GM21737 (cell line): ENCODE measurements at regions not wholly inside any gene's neighbourhood (a gene's known extent, or its start where the extent isn't known, plus 50 kb on each side); places are given as distances from the start of the nearest gene placed in this dataset.

ENCODE experiments used
- ATAC-seq: cut with Tn5 transposase; IDR thresholded peaks from one replicate; pipeline ENCODE4 v1.9.1; 2021; ENCODE audit warnings: mild to moderate bottlenecking, moderate library complexity; ENCODE audit not compliant: unreplicated experiment

DNA sequence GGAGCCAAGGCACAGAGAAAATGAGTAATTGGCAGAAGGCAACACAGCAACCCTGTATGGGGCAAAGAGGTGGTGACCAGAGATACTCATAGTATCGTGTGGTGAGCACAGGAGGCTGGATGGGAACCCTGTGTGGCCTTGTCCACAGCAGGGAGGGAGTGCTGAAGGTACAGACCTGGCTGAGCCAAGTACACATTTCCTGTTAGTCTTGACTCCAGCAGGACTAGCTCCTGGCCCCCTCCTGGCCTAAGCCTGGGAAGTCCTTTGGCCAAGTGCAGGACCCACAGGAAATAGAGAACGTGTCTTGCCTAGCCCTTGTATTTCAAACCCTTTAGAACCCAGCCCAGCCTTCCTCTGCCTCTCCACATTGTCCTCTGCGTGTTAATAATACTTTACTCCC is 289.8 kb upstream of the PWP1 start:
- ATAC-seq: no peak

DNA sequence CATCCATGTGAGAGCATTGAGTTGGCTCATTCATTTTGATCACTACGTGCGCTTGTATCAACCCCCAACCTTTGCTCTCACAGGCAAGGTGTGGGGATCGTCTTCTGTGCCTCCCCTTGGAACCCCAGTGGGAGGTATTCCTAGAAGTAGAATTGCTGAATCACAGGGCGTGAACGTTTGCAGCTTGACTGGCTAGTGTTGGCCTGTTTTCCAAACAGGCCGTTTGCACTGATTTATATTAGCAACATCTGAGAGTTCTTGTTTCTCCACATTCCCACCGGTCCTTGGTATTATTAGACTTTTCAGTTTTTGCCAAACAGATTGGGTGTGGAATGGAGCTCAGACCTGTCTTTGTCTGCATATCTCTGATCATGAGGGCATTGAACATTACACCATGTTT is 288.6 kb upstream of the PWP1 start:
- ATAC-seq: no peak

DNA sequence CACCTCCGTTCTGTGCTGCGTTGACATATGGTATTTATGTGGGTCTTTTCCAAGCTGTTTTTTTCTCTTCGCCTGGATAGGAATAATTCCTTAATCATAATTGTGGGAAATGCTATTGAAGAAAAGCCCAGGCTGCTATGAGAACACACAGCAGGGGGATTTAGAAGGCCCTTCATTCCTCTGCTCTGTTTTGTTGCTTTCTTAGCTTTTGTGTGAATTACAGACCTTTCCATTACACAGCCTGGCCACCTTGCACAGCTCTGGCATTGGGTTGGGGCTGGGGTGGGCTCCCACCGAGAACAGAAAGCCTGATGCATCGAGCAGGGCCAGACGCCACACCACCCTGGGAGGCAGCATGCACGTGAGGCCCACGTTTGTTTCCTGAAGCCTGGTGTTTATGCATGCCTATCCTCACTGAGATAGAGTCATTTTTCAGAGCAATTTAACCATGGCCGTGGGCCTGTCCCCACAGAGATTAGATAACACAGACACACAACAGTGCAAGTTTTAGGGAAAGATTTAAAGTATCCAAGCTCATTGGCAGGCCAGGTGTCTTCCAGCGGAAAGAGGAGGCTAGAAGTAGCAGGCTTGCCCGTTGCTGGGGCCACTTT is 287.6 kb upstream of the PWP1 start:
- no peak for ATAC-seq

DNA sequence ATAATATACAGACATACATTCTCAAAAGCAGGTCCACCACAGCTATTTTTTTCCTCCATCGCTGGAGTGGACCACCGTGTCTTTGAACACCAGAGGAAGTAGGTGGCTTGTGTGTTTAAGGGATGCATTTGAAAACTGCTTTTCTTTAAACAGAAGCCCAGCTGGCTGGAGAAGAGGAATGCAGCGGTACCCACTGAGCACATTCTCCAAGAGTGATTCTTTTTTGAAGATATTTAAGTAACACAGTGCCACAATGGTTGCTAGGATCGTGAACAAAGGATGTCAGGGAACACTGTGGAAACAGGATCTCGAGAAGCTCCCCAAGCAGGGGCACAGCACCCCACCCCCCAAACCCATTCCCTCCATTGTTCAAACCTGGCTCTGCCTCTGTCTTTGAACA is 286.6 kb upstream of the PWP1 start:
- ATAC-seq: no peak

DNA sequence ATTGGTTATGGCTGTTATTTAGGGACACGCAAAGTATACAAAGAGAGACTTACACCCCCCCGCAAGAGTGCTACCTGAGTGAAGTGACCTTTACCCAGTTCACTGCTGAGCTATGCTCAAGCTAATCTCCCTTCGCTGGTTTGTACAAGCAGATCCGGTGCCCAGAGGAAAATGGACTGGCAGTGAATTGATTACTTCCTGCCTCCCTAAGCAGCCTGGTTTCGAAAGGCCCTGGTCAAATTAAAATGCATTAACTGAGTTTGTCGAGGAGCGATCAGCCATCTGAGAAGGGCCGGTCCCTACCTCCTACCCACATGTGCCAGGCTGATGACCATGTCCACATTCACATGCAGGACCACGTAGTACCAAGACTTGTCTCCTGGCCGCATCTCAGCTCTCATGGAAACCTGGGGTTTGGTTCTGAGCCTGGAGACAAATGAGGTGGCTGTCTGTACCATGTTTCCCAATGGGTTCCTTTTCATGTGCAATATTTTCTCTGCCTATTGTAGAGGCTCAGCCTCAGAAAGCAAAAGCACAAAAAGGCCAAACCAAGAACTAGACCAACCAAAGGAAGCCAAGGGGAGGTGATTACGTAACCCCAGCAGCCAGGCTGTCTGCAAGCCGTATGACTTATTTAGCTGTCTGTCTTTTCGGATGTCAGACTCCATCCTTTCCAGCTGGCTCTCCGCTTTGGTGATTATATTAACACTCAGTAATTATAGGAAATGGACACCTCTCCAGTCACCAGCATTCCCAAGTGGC is 284.7 kb upstream of the PWP1 start:
- ATAC-seq: no peak

DNA sequence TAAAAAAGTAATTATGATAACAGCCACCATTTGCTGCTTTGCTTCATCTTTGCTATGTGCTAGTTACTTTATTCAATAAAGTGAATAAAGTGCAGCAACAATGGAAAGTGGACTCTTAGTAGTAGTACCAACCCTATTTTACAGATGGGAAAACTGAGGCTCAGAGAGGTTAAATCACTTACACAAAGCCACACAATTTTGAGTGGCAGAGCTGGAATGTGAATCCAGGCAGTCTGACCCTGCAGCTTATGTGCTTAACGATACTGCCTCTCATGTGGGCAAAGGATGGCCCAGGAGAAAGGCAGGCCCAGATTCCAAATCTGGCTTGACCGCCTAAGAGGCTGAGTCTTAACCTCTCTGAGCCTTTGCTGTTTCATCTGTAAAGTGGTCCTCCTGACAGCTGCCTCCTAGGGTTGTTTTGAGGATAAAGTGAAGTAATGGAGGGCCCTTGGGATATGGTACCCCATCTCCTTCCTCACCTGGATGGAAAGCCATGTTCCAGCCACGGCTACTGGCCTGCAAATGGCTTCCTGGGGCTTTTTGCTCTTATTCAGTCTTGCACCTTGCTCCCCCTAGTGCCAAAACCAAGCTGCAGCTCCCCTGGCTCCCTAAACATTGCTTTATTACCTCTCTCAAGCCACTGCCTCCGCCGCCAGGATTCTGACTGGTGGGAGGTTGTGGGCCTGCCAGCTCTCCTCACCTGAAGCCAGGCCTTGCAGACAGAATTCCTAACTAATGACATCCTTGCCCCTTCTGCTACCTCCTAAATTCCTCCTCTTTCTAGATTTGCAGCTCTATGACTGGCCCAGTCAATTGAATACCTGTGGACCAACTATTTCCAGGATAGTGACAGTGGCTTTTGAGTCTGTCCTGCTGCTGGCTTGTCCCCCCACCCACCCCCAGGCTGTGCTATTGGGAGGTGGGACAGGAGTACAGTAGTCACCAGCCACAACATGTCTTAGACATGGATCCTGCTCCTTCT is 283.3 kb upstream of the PWP1 start:
- ATAC-seq: no peak

DNA sequence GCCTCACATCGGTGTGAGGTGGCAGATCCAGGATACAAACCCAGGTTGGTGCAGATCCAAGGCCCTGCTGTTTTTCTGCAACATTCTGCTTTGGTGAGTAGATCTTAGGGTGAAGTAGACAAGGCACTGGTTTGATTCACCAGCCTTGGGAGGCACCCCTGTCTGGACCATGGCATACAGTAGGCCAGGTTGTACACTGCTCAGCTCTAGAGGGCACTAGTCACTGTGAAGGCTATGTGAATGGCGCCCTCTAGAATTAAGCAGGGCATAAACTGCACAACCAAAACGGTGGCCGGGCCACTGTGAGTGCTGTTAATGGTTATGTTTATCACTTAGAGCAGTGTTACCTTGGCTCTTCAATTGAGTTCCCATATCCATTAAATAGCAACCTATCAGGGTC is 280.6 kb upstream of the PWP1 start:
- peak; percentile 65 for ATAC-seq

DNA sequence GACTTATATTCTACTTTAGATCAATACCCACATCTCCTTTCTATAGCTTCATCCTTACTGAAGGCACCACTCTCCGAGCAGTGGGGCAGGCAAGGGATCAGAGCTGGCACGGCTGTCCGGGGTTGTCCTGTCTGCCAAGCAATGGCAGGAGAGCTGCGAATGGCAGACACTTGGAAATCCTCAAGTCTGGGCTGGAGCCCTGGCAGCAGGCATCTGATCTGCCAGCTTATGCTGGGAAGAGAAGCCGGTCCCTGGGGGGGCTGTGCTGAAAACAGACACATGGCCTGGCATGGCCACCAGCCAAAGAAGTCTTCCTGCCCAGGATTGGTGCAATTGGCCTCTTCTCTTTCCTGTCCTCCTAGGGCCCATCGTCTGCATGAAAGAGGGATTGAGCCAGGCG is 280.2 kb upstream of the PWP1 start:
- no peak for ATAC-seq

DNA sequence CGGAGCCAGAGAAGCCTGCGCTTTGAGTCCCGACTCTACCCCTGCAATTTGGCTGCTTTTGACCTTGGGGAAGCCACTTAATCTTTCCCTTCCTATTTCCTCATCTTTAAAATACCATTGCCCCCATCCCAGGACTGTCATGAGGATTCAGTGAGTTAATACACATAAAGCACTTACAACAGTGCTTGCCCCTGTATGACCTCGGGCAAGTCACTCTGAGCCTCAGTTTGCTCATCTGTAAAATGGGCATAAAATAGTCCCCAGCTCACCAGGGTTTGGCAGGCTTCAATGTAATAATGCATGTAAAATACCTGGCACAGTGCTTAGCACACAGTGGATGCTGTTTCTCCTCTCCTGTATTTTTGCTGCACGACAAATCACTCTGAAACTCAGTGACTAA is 278.7 kb upstream of the PWP1 start:
- no peak for ATAC-seq

DNA sequence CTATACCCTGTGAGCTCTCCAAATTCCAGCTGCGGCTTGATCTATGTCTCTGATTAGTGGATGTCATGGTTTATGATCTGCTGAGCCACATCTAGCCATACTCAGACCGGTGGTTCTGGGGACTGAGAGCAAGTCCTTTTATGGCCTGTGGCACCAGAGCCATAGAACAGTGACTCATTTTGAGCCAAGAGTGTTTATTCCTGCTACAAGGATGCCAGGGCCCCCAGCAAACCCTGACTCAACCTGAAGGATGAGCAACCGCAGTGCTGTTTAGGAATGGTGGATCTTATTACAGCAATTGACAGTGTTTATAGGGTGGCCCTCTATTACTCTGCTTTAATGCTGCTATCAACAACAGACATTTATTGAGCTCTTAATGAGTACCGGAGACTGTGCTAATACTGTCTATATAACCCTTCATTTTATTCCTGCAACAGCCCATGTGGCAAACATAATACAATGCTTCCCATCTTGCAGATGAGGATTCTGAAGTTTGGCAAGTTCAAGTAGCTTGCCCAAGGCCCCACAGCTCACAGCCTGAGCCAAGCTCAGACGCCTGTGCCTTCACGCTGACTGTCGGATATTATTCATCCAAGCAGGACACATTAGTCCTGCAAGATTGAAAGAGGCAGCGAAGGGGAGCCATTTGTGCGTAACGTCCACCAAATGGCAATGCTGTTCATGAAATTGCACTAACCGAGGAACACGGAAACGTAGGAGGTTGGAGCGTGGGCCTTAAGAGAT is 273.6 kb upstream of the PWP1 start:
- ATAC-seq: no peak

DNA sequence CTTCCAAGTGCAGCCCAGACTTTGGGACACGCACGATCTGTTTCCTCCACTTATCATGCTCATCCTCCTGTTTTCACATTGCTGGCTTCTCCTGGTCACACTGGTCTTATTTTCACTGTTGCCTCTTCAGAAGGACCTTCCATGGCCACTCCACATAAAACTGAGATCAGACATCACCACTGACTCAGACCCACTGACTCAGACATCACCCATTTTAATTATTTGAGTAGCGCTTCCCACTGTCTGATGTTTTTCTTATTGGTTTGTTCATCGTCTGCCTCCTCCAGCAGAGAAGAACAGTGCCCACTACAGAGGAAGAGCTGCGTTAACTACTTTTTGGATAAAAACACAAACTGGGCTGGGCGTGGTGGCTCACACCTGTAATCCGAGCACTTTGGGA is 270.5 kb upstream of the PWP1 start:
- ATAC-seq: no peak

DNA sequence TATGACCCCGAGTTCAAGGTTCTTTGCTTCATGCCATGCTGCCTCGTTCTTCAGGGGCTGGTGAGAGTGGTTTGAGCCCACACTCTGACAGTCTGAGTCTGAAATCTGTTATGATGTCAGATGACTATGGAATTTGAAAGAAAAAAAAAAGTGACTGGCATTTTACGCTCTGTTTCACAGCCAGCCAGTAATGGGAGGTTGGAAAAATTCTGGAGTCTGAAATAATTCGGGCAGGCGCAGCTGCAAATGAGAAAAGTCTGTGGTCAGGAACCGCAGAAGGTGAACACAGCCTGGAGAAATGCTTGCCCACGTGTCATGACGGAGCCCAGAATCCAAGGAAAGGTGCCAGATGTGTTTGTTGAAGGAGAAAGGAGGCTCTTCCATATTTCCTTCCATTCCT is 269.8 kb upstream of the PWP1 start:
- ATAC-seq: no peak

DNA sequence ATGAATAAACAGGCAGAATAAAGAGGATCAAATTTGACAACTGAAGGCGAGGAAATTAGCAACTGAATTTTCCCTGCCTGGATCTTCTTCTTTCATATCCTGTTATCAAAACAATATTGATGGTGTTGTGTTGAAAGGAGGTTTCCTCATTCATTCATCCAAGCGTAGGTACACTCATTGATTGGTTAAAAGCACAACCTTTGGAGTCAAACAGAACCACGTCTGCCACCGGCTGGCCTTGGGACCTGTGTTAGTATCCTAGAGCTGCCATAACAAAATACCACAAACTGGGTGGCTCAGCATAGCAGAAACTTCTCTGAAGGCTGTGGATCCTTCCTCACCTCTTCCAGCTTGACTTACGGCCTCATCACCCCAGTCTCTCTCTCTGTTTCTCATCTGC is 268.6 kb upstream of the PWP1 start:
- ATAC-seq: no peak

DNA sequence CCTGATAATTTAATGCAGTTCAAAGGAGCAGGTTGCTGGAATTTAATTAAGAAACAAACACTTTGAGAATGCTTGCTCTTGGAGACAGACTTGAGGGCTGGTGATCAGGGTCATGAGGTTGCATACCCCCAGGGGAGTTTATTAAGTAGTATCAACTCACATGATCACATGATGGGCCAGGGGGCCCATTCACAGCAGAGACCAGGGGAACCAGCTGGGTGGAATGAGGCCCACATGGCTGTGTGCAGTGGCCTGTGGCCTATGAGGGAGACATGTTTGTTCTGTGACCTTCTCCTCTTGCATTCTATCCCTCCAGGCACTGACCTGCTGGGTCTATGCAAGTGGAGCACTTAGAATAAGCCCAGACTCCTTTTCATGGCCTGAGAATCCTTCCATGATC is 266.6 kb upstream of the PWP1 start:
- no peak for ATAC-seq

DNA sequence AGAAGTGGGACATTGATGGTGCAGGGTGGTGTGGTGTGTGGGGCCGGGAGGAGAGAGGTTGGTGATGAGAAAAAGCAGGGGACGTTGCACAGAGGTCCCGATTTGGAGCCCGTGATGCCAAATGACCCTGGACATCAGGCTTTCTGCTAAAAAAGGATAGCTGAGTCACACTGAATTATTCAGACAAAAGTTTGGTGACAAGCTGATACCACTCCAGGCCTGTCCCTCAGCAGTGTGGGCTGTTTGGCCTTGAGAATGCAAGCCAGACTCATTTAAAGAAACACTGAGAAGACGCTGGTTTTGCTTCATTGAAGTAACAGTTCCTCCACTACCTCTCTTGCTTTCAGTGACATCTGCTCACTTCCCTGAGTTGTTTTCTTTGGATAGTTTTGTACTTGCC is 262.1 kb upstream of the PWP1 start:
- no peak for ATAC-seq

DNA sequence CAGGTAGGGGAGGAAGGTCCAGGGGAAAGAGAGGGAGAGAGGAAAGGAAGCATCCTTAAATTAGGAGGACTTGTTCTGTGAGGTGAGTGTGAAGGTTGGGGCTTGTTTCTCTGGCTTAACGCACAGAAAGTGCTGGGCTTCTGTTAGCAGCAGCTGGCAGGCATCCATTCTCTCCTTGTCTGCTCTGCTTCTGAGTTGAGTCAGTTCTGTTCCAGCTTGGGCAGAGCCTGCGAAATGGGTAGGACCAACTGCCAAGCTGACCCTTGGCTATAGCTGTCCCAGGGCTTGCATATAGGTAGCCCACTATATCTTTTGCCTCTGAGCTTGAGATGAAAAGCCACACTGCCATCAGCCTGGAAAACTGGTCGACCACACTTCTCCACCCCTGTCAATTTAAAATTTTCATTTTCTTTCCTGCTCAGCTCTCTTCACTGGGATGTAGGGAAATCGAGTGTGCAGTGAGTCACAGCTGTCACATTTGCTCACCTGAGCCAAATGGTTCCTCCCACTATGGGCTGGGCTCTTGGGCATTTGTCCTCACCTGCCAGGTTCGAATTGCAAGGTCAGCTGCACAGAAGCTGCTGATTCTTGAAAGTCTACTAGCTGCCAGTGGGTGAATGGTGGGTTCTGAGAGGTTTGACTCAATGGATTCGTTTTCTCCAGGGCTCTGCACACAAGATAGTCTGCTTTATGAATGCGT is 256.4 kb upstream of the PWP1 start:
- no peak for ATAC-seq

DNA sequence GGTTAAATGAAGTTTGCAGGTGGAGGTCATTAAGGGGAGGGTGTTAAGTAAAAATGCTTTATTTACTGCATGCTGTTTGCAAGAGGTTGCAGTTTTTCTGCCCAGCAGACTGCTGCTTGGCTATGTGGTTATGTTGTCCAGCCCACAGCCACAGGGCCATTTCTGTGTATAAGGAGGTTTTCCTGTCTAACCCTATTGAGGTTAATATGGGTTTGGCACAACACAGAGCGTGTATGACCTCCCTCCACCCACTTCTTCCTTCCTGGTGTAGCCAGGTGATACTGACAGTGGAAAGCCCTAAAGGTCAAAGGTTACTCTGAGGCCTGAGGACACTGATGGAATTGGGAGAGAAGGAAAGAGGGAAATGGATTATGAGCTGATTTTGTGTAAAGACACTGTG is 253.7 kb upstream of the PWP1 start:
- no peak for ATAC-seq

DNA sequence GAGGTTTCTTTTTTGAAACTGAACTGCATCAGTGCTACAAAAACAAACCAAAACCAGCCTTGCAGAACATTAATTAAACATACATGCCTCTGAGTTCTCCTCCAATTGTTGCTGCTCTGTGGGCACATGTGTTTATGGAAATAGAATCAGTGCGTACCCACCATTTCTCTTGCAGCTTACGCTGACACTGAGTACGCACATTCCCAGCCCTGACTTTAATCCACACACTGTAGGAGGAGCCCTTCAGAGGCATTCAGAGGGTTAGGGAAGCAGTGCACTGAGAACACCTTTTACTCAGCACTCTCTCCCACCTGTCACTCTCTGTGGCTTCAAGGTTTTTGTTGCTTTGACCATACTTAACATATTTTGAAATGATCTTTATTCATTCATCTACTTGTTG is 250.5 kb upstream of the PWP1 start:
- ATAC-seq: no peak

DNA sequence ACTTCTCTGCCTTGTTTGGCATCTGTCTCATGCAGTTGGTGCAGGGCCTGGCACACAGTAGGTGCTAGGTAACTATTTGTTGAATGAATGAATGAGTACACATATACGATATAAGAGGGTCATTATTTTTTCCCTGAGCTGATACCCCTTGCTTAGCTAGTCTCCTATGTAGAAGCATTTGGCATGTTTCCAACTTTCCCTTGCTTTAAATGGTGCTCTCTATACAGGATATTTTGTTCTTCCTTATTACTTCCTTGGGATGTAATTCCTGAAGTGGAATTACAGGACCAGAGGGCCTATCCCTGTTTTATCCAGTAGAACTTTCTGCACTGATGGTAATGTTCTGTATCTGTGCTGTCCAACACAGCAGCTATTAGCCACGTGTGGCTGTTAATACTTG is 250.1 kb upstream of the PWP1 start:
- no peak for ATAC-seq

DNA sequence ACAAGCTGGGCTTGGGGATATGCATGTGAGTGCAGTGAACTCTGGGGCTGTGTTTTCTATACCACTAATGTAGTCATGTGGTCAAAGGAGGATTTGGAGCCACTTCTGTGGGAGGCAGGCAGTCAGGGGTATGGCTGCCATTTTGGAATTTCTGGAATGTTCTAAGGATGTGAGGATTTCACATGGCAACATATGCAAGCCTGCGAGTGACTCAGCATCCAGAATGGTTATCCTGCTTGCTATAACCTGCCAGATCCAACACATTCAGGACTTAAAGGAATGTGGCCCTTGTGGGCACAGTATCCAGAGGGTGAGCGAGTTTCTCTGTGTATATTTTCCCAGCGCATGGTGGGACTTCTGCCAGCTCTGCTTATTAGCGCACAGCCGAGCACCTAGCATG is 249.2 kb upstream of the PWP1 start:
- no peak for ATAC-seq

DNA sequence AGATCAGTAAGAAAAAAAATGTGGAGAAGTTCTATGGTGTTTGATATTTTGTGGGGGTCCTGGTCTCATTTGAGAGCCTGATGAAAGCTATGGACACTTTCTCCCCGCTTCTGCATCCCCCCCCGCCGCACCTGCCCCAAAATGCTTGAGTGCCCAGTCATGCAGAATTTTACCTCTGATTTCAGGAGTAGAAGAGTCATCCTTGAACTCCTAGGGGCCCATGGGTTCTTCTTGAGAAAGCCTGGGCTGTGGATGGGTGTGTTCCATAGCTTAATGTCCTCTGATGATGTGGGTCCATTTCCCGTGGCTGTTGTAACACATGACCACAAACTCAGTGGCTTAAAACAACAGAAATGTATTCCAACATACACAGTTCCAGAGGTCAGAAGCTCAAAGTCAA is 248.8 kb upstream of the PWP1 start:
- ATAC-seq: no peak
